ENCODE measurements at regions not wholly inside any gene's neighbourhood (a gene's known extent, or its start where the extent isn't known, plus 50 kb on each side); places are given as distances from the start of the nearest gene placed in this dataset.

DNA sequence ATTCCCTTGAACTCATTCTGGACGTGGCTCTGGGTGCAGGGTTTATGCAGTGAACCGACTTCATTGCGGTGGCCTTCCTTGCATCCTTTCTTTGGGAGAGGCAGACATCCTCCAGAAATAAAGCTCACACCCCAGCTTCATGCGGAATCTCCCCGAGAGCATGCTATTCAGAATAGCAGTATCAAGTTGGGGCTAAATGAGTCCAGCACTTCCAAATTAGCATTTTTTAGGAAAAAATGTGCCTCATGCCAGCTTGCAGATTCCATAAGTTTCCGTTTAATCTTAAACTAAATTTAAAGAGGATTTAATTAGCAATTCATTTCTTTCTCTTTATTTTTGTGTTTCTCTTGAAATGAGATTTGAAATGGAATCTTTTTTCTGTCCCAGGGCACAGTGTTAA, 107.4 kb upstream of the HDAC4 start:
- Mint-ChIP-seq H3K36me3 (ENCODE audit: unreplicated experiment) (no peaks in the 10 kb centered on the region), H3K27me3 (ENCODE audit: unreplicated experiment) (peaks cover 2% of the 10 kb centered on the region), H3K4me3 (ENCODE audit: unreplicated experiment) (no peak overlapping the region), H3K9me3 (ENCODE audit: unreplicated experiment) (peaks cover 2% of the 10 kb centered on the region), H3K27ac (ENCODE audit: unreplicated experiment) (no peak overlapping the region), H3K4me1 (ENCODE audit: low read depth, unreplicated experiment) (peaks cover 6% of the 10 kb centered on the region)
- TF ChIP-seq CTCF (IDR thresholded peaks at IDR 0.05; ENCODE audit: partially characterized antibody, unreplicated experiment) = no peak
- no peak for DNase-seq

DNA sequence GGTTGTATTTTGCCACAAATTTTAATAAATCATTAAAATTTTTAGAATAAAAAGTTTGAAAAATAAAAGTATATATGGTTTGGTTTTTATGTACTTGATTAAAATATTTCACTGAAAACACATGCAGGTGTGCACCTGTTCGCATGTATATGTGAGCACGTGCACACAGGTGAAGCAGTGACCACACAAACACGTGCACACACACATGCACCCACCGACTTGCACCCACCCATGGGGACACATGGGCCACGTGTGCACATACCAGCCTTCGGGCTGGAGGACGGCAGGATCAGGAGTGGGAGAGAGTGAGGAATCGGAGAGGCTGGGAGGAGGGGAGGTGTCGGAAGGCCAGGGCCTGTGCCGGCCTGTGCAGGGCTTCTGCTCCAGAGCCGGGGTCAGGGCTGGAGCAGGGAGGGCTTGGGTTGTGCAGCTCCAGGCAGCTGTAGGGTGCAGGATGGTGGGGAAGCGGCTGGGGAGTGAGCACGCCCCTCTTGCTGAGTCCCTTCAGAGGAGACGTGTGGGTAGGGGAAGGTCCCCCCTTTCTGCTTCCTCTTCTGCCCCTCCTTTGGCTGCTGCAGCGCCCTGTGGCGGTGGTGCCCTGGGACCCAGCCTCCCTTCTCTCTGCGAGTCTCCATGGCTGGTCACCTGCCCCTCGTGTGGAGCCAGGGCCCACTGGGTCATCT, 106.9 kb upstream of the HDAC4 start:
- Mint-ChIP-seq H3K27ac (ENCODE audit: unreplicated experiment) (no peak overlapping the region), H3K4me1 (ENCODE audit: low read depth, unreplicated experiment) (peaks cover 6% of the 10 kb centered on the region), H3K9me3 (ENCODE audit: unreplicated experiment) (peaks cover under 1% of the 10 kb centered on the region), H3K36me3 (ENCODE audit: unreplicated experiment) (no peaks in the 10 kb centered on the region), H3K4me3 (ENCODE audit: unreplicated experiment) (no peak overlapping the region), H3K27me3 (ENCODE audit: unreplicated experiment) (peaks cover 2% of the 10 kb centered on the region)
- DNase-seq = no peak
- TF ChIP-seq CTCF (IDR thresholded peaks at IDR 0.05; ENCODE audit: partially characterized antibody, unreplicated experiment) = no peak

GRCh38 chr2:239506961-239507360, 106.1 kb upstream of the HDAC4 start:
- Mint-ChIP-seq H3K9me3 (ENCODE audit: unreplicated experiment) (no peaks in the 10 kb centered on the region), H3K4me1 (ENCODE audit: low read depth, unreplicated experiment) (peaks cover 6% of the 10 kb centered on the region), H3K4me3 (ENCODE audit: unreplicated experiment) (no peak overlapping the region), H3K36me3 (ENCODE audit: unreplicated experiment) (no peaks in the 10 kb centered on the region), H3K27ac (ENCODE audit: unreplicated experiment) (no peak overlapping the region), H3K27me3 (ENCODE audit: unreplicated experiment) (peaks cover 2% of the 10 kb centered on the region)
- TF ChIP-seq CTCF (IDR thresholded peaks at IDR 0.05; ENCODE audit: partially characterized antibody, unreplicated experiment) = no peak
- no peak for DNase-seq

DNA sequence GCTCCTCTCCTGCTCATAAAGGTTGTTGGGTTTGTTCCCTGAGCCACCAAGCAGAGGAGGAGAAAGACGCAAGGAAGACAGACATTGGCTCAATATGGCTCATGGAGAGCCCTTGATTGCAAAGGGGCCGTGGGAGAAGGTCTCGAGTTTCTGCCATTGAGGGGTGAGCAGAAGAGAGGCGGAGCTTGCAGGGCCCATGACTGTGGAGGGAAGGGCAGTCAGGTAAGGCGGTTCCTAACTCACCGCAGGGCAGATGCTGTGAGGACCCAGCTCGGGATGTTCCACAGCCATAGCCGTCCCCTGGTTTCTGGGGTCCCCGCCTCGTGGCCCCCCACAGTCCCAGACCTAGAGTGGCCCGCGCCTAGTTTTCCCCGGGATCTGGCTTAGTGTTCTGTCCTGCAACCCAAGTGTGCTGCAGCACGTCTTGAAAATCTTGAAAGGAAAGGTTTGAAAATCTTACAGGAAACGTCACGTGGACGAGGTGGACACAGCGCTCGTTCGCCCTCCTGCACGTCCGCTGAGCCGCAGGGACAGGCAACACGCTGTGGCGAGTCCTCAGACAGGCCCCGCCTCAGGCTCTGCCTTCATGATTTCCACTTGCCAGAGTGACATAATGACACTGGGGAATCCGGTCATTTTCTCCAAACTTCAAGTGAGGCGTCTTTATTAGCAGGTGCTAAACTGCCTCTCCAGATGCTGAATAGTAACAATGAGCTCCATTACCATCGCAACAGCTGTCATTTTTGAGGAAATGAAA, 105.5 kb upstream of the HDAC4 start:
- no peak for DNase-seq
- Mint-ChIP-seq H3K9me3 (ENCODE audit: unreplicated experiment) (no peaks in the 10 kb centered on the region), H3K27ac (ENCODE audit: unreplicated experiment) (no peak overlapping the region), H3K4me1 (ENCODE audit: low read depth, unreplicated experiment) (peaks cover 6% of the 10 kb centered on the region), H3K4me3 (ENCODE audit: unreplicated experiment) (no peak overlapping the region), H3K27me3 (ENCODE audit: unreplicated experiment) (peaks cover 2% of the 10 kb centered on the region), H3K36me3 (ENCODE audit: unreplicated experiment) (no peaks in the 10 kb centered on the region)
- no peak for TF ChIP-seq CTCF (IDR thresholded peaks at IDR 0.05; ENCODE audit: partially characterized antibody, unreplicated experiment)

- Mint-ChIP-seq H3K27ac (ENCODE audit: unreplicated experiment) (no peak overlapping the region), H3K9me3 (ENCODE audit: unreplicated experiment) (no peaks in the 10 kb centered on the region), H3K36me3 (ENCODE audit: unreplicated experiment) (no peaks in the 10 kb centered on the region), H3K4me1 (ENCODE audit: low read depth, unreplicated experiment) (peaks cover 6% of the 10 kb centered on the region), H3K27me3 (ENCODE audit: unreplicated experiment) (peaks cover 5% of the 10 kb centered on the region), H3K4me3 (ENCODE audit: unreplicated experiment) (no peak overlapping the region)
- DNase-seq = no peak
- TF ChIP-seq CTCF (IDR thresholded peaks at IDR 0.05; ENCODE audit: partially characterized antibody, unreplicated experiment) = no peak
Observed at GRCh38 chr2:239504643-239505235, 103.9 kb upstream of the HDAC4 start.
